GM23338 (cell line): ENCODE measurements at regions not wholly inside any gene's neighbourhood (a gene's known extent, or its start where the extent isn't known, plus 50 kb on each side); places are given as distances from the start of the nearest gene placed in this dataset.

Source experiments
- ATAC-seq: fragments of 200-7000 bp; cut with Tn5 transposase; 3 replicates; pipeline ENCODE4 v1.9.1; 2020
- DNase-seq: peaks from one replicate; pipeline ENCODE4 v3.0.0-alpha.2; 2015; ENCODE audit warnings: low spot score
- H2AFZ ChIP-seq: fragments of 200-600 bp; sonication (generic); 2 replicates; pipeline ENCODE4 v1.8.0; 2016; ENCODE audit warnings: antibody characterized with exemption, mild to moderate bottlenecking, moderate library complexity
- H3F3A ChIP-seq: fragments of 200-600 bp; sonication (generic); replicated peaks from 2 replicates; pipeline ENCODE4 v1.8.0; 2017; ENCODE audit warnings: antibody characterized with exemption, mixed run types, low read depth
- H3K27ac ChIP-seq: fragments of 200-600 bp; sonication (generic); 2 replicates; pipeline ENCODE4 v1.6.1; 2016; ENCODE audit warnings: low read depth
- H3K27me3 ChIP-seq: fragments of 200-600 bp; sonication (generic); 2 replicates; pipeline ENCODE4 v1.8.0; 2016; ENCODE audit warnings: mild to moderate bottlenecking, mixed run types, moderate library complexity; ENCODE audit not compliant: insufficient read depth
- H3K36me3 ChIP-seq: fragments of 200-600 bp; sonication (generic); 2 replicates; pipeline ENCODE4 v1.8.0; 2016; ENCODE audit warnings: mild to moderate bottlenecking; ENCODE audit not compliant: insufficient read depth
- H3K4me1 ChIP-seq: fragments of 200-600 bp; sonication (generic); 2 replicates; pipeline ENCODE4 v1.8.0; 2016; ENCODE audit warnings: mild to moderate bottlenecking, moderate library complexity; ENCODE audit not compliant: insufficient read depth
- H3K4me2 ChIP-seq: fragments of 200-600 bp; sonication (generic); 2 replicates; pipeline ENCODE4 v1.7.1; 2017; ENCODE audit warnings: mixed run types
- H3K4me3 ChIP-seq: fragments of 200-600 bp; sonication (generic); 2 replicates; pipeline ENCODE4 v1.6.1; 2016; ENCODE audit warnings: mixed run types
- H3K79me2 ChIP-seq: fragments of 200-600 bp; sonication (generic); replicated peaks from 2 replicates; pipeline ENCODE4 v1.8.0; 2017; ENCODE audit warnings: mild to moderate bottlenecking; ENCODE audit not compliant: insufficient read depth
- H3K9me2 ChIP-seq: fragments of 200-600 bp; sonication (generic); 2 replicates; pipeline ENCODE4 v1.8.0; 2017; ENCODE audit not compliant: insufficient read depth
- H4K20me1 ChIP-seq: fragments of 200-600 bp; sonication (generic); replicated peaks from 2 replicates; pipeline ENCODE4 v1.8.0; 2017; ENCODE audit warnings: mild to moderate bottlenecking; ENCODE audit not compliant: insufficient read depth
- H3K27ac Mint-ChIP-seq: 2 replicates; pipeline ENCODE4 v1.8.0; 2020; ENCODE audit warnings: inconsistent platforms, mild to moderate bottlenecking, moderate library complexity, mixed read lengths
- H3K27me3 Mint-ChIP-seq: 3 replicates; pipeline ENCODE4 v1.8.0; 2022; ENCODE audit warnings: low read depth, mild to moderate bottlenecking, moderate library complexity, mixed read lengths, inconsistent platforms; ENCODE audit not compliant: insufficient read depth, poor library complexity
- H3K36me3 Mint-ChIP-seq: 3 replicates; pipeline ENCODE4 v1.8.0; 2021; ENCODE audit warnings: low read depth, mild to moderate bottlenecking, inconsistent platforms, moderate library complexity, mixed read lengths
- H3K4me1 Mint-ChIP-seq: 3 replicates; pipeline ENCODE4 v1.8.0; 2020; ENCODE audit warnings: mild to moderate bottlenecking, inconsistent platforms, mixed read lengths
- H3K4me3 Mint-ChIP-seq: 3 replicates; pipeline ENCODE4 v1.8.0; 2021; ENCODE audit warnings: moderate library complexity, mild to moderate bottlenecking, inconsistent platforms, mixed read lengths
- H3K9me3 Mint-ChIP-seq: 3 replicates; pipeline ENCODE4 v1.8.0; 2020; ENCODE audit warnings: moderate library complexity, mild to moderate bottlenecking, inconsistent platforms, mixed read lengths
- CREB1 ChIP-seq: fragments of 250-450 bp; sonication (Bioruptor Pico); IDR thresholded peaks from 2 replicates; pipeline ENCODE4 v1.5.0; 2020; ENCODE audit warnings: low read depth, mild to moderate bottlenecking, moderate library complexity
- CTCF ChIP-seq, 2 experiments: fragments of 200-600 bp in 1 of 2; sonication (generic) in 1 of 2; conservative IDR thresholded peaks; 2 replicates each; pipeline versions ENCODE4 v1.5.1 to v1.6.1; 2016 to 2017; ENCODE audit warnings: antibody characterized with exemption in 2 of 2, low read depth in 2 of 2, mild to moderate bottlenecking in 2 of 2, moderate library complexity in 1 of 2
- ETS1 ChIP-seq: IDR thresholded peaks from 2 replicates; pipeline ENCODE4 v1.6.1; 2016; ENCODE audit warnings: antibody characterized with exemption
- EZH2 ChIP-seq: fragments of 200-600 bp; sonication (generic); IDR thresholded peaks from one replicate; pipeline ENCODE4 v1.8.0; 2017; ENCODE audit warnings: antibody characterized with exemption, mild to moderate bottlenecking, low read depth; ENCODE audit not compliant: unreplicated experiment
- EZH2phosphoT487 ChIP-seq: fragments of 200-600 bp; sonication (generic); IDR thresholded peaks from one replicate; pipeline ENCODE4 v1.8.1; 2018; ENCODE audit warnings: antibody characterized with exemption; ENCODE audit not compliant: unreplicated experiment
- JUNB ChIP-seq: IDR thresholded peaks from one replicate; pipeline ENCODE4 v1.6.1; 2016; ENCODE audit warnings: antibody characterized with exemption; ENCODE audit not compliant: unreplicated experiment
- NANOG ChIP-seq: IDR thresholded peaks from 2 replicates; pipeline ENCODE4 v1.6.1; 2016; ENCODE audit warnings: antibody characterized with exemption, borderline replicate concordance
- POLR2AphosphoS5 ChIP-seq: IDR thresholded peaks from 2 replicates; pipeline ENCODE4 v1.6.1; 2016; ENCODE audit warnings: antibody characterized with exemption, low read depth
- REST ChIP-seq: IDR thresholded peaks from one replicate; pipeline ENCODE4 v1.6.1; 2018; ENCODE audit warnings: antibody characterized with exemption; ENCODE audit not compliant: unreplicated experiment
- STAT1 ChIP-seq: IDR thresholded peaks from one replicate; pipeline ENCODE4 v1.6.1; 2016; ENCODE audit warnings: antibody characterized with exemption; ENCODE audit not compliant: unreplicated experiment
- ZNF114 ChIP-seq: fragments of 250-450 bp; sonication (Bioruptor Pico); IDR thresholded peaks from 2 replicates; pipeline ENCODE4 v1.5.0; 2020; ENCODE audit warnings: mild to moderate bottlenecking, moderate library complexity
- ZNF331 ChIP-seq: fragments of 250-450 bp; sonication (Bioruptor Pico); IDR thresholded peaks from 2 replicates; pipeline ENCODE4 v1.5.0; 2020; ENCODE audit warnings: low read depth, mild to moderate bottlenecking, moderate library complexity
- ZNF462 ChIP-seq: fragments of 250-450 bp; sonication (Bioruptor Pico); IDR thresholded peaks from 2 replicates; pipeline ENCODE4 v1.5.0; 2020; ENCODE audit warnings: mild to moderate bottlenecking, moderate library complexity

GRCh38 chr1:229729916-229730315 lies 103.9 kb downstream of the URB2 start:
- Mint-ChIP-seq H3K27ac (no peak overlapping the region), H3K4me3 (no peak overlapping the region)

More at GRCh38 chr1:229729916-229730315, 103.9 kb downstream of the URB2 start:
- DNase-seq (no peak), ATAC-seq (no peak)
- Histone ChIP-seq H3K27ac (no peak overlapping the region), H3K79me2 (no peaks in the 10 kb centered on the region), H4K20me1 (no peaks in the 10 kb centered on the region), H3K27me3 (no peaks in the 10 kb centered on the region), H3K9me2 (no peaks in the 10 kb centered on the region), H3F3A (no peaks in the 10 kb centered on the region), H3K36me3 (no peaks in the 10 kb centered on the region), H3K4me3 (no peak overlapping the region), H3K4me2 (no peak overlapping the region), H3K4me1 (no peaks in the 10 kb centered on the region), H2AFZ (no peak overlapping the region)
- peaks cover 3% of the 10 kb centered on the region for H3K27me3 Mint-ChIP-seq
- no peaks in the 10 kb centered on the region for H3K36me3 Mint-ChIP-seq
- peaks cover 17% of the 10 kb centered on the region for H3K4me1 Mint-ChIP-seq
- no peaks in the 10 kb centered on the region; the same call in 2 of the 3 replicates for H3K9me3 Mint-ChIP-seq
- TF ChIP-seq CREB1 (no peak), ZNF114 (CRISPR knock-in tag) (no peak), ZNF462 (CRISPR knock-in tag) (no peak), EZH2 (no peak), CTCF (conservative IDR thresholded peaks at IDR 0.05; ENCODE audit: low read depth in 2 of 2) (no peak), ZNF331 (CRISPR knock-in tag) (no peak), REST (no peak), ETS1 (no peak), EZH2phosphoT487 (no peak), NANOG (no peak), JUNB (no peak), POLR2AphosphoS5 (no peak), STAT1 (no peak)
